ENCODE measurements at regions not wholly inside any gene's neighbourhood (a gene's known extent, or its start where the extent isn't known, plus 50 kb on each side); places are given as distances from the start of the nearest gene placed in this dataset.

- TF ChIP-seq CTCF (tag by site-specific recombination; IDR thresholded peaks at IDR 0.05) = no peak
- no peak for TF ChIP-seq ZSCAN30 (tag by site-specific recombination; IDR thresholded peaks at IDR 0.05)
Measured at GRCh38 chr21:35637431-35637830, 422.9 kb downstream of the SETD4 start.

Data from HEK293 (cell line).